ENCODE measurements at regions not wholly inside any gene's neighbourhood (a gene's known extent, or its start where the extent isn't known, plus 50 kb on each side); places are given as distances from the start of the nearest gene placed in this dataset.
"Not testable (repeated sequence)": the region's sequence is repeated elsewhere in the genome, so short reads cannot be mapped to it uniquely, and the experiment has no call there.

GRCh38 chr15:22238276-22238958, 158.1 kb downstream of the OR4M2 start:
- not testable (repeated sequence) for FAIRE-seq; DNase-seq (ENCODE audit: low spot score in 2 of 2)

DNA sequence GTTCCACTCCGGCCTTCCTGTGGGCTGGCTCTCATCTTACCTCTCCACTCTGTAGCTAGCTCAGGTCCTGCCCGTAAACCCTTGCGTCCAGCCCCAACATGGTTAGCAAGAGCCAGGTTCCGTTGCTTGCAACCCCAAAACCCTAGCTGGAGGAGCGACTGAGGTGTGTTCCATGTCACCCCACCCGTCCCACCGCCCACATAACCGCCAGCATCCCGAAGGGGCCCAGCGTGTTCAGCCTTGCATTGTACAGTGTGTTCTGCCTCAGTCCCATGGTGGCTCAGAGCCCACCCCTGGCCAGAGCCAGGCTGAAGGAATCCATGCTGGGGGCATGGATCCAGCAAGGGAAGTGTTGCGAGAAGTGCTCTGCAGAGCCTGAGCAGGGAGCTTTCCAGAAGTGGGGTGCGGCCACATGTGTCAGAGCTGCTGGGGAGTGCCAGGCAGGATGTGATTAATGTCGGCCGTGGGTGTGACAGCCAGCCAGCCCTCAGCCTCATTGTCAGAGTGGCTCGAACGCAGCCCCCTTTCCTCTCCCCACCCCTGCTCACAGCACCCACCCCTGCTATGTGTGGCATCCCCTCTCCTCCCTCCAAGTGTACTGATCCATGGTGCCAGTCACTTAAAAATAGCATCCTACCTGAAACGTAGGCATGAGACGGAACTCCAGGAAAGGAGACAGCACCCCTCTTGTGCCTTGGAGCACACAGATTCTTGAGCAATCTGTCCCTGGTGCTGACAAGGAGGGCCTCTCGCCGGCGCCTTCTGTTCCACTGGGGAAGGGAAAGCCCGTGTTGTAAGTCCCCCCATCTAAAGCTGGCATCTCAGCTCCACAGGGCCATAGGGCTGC, 158.9 kb downstream of the OR4M2 start:
- not testable (repeated sequence) for DNase-seq (ENCODE audit: low spot score in 2 of 2); FAIRE-seq

- DNase-seq (ENCODE audit: low spot score in 2 of 2) (no peak), FAIRE-seq (no peak)
Measured at GRCh38 chr15:22239806-22240180, 159.5 kb downstream of the OR4M2 start.

DNA sequence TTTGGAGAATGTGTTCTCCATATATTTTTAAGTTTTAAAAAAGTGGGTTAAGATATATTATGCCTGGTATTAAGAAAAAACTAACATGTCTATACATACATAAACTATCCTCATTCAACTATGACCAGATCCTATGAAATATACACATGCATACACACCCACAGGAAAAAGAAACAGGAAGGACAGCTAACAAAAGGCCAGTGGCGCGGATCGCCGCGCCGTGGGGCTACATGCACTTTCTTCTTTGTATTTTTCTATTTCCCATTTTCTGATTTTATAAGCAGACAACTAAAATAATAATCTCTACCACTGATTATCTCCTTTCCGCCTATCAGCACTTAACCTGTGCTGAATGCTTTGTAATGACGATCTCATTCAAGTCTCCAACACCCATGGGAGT, 160.1 kb downstream of the OR4M2 start:
- DNase-seq (ENCODE audit: low spot score in 2 of 2) (no peak), FAIRE-seq (no peak)

GRCh38 chr15:22240986-22241385, 160.7 kb downstream of the OR4M2 start:
- DNase-seq (ENCODE audit: low spot score in 2 of 2) (no peak), FAIRE-seq (no peak)

- FAIRE-seq: no peak
Measured at GRCh38 chr15:22241451-22241850, 161.1 kb downstream of the OR4M2 start.

DNA sequence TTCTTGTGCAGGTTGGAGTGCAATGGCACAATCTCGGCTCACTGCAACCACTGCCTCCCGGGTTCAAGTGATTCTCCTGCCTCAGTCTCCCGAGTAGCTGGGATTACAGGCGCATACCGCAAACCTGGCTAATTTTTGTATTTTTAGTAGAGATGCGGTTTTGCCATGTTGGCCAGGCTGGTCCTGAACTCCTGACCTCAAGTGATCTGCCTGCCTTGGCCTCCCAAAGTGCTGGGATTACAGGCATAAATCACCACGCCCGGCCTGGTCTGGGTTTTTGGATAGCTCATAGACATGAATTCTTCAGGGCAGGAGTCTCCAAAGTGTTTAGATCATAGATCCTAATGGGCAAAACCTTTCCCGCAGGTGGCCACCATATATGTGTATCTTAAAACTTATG, 162.0 kb downstream of the OR4M2 start:
- not testable (repeated sequence) for FAIRE-seq; DNase-seq (ENCODE audit: low spot score in 2 of 2)

More at GRCh38 chr15:22241451-22241850, 161.1 kb downstream of the OR4M2 start:
- no peak for DNase-seq (ENCODE audit: low spot score in 2 of 2)

- DNase-seq (ENCODE audit: low spot score in 2 of 2) (no peak), FAIRE-seq (no peak)
Measured at GRCh38 chr15:22243440-22244130, 163.3 kb downstream of the OR4M2 start.

DNA sequence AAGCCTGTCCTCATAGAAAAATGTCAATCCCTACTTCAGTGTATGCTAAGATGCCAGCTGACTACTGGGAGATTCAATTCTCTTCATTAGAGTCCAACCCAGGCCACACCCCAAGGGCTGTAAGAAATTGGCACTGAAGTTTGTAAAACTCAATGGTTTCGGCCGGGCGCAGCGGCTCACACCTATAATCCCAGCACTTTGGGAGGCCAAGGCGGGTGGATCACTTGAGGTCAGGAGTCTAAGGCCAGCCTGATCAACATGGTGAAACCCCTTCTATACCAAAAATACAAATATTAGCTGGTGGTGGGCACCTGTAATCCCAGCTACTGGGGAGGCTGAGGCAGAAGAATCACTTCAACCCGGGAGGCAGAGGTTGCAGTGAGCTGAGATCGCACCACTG, 169.2 kb downstream of the OR4M2 start:
- FAIRE-seq; DNase-seq (ENCODE audit: low spot score in 2 of 2): not testable (repeated sequence)

DNA sequence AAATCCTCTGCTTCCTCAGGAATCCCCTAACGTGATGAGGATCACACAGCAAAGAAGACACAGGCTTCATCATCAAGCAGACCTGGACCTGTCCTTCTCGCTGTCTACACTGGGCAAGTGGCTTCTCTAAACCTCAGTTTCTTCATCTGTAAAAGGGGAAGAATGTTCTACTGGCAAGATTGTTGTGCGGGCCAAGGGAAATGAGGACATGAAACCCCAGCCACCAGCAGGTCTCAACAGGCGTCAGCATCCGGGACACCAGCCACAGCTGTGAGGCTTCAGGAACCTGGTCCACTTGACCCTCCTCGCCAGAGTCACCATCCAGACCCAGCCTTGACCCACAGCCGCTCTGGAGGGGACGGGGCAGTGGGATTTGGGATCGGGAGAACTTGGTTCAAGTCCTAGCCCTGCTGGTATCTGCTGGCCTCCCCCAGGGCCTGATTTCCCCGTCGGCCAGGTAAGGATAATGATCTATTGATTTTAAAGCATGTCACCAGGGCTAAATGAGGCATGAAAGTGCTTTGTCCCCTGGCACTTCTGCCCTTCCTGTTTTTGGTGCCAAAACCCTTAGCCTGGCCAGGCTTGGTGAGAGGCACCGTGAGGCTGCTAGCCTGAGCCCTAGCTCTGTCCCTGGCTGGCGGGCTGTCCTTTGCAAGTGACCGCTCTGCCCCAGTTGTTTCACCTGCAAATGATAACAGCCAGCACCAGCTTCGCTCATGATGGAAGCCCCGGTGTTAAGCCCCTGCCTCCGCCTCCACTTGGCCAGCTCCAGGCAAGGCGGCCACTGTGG, 170.4 kb downstream of the OR4M2 start:
- not testable (repeated sequence) for FAIRE-seq; DNase-seq (ENCODE audit: low spot score in 2 of 2)

DNA sequence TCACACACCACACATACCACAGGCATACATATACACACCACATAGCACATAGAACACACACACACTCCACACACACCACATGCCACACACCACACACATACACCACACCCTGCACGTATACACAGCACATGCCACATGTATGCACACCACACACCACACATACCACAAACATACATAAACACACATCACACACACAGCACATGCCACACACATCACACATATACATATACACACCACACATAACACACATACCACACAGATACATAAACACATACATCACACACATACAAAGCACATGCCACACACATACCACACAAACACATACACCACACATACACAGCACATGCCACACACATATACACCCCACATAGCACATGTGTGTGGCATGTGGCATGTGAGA, 171.1 kb downstream of the OR4M2 start:
- DNase-seq (ENCODE audit: low spot score in 2 of 2) (no peak), FAIRE-seq (no peak)

DNA sequence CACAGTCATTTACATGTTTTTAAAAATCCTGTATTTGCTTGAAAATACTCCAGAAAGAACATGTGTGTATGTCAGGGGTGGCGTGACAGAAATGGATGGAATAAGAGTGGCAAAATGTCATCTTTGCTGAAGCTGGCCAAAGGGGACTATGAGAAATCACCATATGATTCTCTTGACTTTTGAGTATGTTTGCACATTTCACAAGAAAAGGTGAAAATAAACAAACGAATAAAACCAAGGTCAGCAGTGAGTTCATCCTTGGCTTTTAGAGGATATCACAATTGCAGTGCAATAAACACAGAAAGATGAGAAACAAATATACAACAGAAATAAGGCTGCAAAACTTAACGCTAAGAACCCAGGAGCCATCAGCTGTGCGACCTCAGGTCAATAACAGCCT, 171.7 kb downstream of the OR4M2 start:
- not testable (repeated sequence) for DNase-seq (ENCODE audit: low spot score in 2 of 2); FAIRE-seq

DNA sequence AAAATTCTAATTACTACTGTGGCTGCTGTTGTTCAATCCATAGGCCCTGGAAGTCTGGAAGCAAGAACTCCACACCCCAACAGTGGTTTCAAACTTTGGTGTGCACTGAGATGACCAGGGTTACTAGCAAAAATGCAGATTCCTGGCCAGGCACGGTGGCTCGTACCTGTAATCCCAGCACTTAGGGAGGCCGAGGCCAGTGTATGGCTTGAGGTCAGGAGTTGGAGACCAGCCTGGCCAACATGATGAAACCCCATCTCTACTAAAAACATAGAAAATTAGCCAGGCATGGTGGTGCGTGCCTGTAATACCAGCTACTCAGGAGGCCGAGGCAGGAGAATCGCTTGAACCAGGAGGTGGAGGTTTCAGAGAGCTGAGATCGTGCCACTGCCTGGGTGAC, 172.2 kb downstream of the OR4M2 start:
- not testable (repeated sequence) for FAIRE-seq

DNA sequence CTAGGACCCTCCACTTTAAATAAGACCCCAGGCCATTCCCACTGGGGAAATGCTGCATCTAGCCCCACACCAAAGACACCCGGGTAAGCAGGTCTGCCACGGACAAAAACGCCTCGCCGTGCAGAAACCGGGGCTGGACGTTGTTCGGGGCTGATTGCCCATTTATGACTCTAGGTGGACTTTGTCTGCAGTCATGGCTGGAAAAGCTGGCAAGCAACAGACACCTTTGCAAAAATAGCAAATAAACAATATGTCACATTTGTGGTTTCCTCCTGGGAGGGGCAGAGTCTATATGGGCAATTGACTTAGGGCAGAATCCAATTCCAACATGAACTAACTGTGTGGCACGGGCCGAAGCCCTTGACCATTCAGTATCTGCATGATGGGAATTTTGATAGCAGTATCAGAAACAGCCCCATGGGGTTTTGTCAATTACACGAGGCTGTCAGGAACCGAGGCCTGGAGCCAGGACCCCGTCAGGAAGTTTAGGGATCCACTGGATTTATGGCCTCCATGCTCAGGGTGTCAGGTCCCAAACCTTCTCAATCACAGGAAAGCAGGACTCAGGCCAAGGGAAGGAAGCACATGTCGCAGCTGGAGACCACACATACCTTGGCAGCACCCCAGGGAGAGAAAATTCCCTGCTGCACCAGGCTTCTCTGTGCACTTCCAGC, 172.8 kb downstream of the OR4M2 start:
- FAIRE-seq; DNase-seq (ENCODE audit: low spot score in 2 of 2): not testable (repeated sequence)

More for the DNA sequence above, 172.2 kb downstream of the OR4M2 start:
- not testable (repeated sequence) for DNase-seq (ENCODE audit: low spot score in 2 of 2)

GRCh38 chr15:22253676-22254408, 173.5 kb downstream of the OR4M2 start:
- FAIRE-seq (no peak), DNase-seq (ENCODE audit: low spot score in 2 of 2) (no peak)

DNA sequence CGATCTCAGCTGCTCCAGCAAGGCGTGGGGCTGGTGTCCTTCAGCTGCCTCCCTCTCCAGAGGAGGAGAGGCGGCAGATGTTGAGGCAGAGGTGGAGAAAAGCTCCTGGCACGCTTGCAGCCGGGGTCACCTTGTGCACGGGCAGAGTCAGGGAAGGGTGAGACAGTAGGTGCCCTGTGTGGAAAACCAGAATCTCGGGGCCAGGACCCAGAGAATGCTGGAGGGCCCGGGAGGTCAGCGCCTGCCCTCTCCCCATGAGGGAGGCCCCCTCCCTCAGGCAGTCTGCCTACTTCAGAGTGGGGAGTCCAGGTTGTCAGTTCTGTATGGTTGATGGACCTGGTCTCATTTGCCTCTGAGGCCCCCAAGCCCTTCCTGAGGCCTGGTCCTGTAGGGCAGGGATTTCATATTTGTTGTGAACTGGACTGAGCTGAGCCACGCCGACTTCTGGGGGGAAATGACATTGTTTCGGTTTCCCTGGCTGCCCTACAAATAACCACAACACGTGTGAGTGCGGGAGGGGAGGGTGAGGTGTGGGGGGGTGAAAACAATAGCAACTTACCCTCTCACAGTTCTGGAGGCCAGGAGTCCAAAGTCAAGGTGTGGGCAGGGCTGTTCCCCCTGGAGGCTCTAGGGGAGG, 174.2 kb downstream of the OR4M2 start:
- not testable (repeated sequence) for FAIRE-seq

DNA sequence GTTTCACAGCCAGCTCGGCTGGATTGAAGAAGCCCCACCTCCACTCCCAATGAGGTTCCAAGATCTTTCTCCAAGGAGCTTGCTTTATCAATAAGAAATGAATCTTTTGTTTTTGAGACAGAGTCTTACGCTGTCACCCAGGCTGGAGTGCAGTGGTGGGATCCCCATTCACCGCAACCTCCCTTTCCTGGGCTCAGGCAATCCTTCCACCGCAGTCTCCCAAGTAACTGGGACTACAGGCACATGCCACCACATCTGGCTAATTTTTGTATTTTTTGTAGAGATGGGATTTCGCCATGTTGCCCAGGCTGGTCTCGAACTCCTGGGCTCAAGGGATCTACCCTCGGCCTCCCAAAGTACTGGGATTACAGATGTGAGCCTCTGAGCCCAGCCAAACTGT, 175.3 kb downstream of the OR4M2 start:
- not testable (repeated sequence) for FAIRE-seq; DNase-seq (ENCODE audit: low spot score in 2 of 2)

More for the DNA sequence above, 174.2 kb downstream of the OR4M2 start:
- DNase-seq (ENCODE audit: low spot score in 2 of 2): not testable (repeated sequence)

- FAIRE-seq; DNase-seq (ENCODE audit: low spot score in 2 of 2): not testable (repeated sequence)
Measured at GRCh38 chr15:22256389-22257046, 176.2 kb downstream of the OR4M2 start.

All from frontal cortex (tissue), 3 donors.